ENCODE measurements at regions not wholly inside any gene's neighbourhood (a gene's known extent, or its start where the extent isn't known, plus 50 kb on each side); places are given as distances from the start of the nearest gene placed in this dataset.

DNA sequence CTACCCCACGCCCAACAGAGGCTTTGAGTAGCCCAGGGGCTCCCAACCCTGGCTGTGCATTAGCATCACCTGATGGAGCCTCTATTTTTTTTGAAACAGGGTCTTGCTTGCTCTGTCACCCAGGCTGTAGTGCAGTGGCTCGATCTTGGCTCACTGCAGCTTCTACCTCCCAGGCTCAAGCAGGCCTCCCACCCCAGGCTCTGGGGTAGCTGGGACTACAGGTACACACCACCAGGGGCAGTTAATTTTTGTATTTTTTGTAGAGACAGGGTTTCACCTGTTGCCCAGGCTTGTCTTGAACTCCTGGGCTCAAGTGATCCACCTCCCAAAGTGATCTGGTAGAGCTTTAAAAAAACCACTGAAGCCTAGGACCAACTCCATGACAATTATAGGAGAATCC lies 394.8 kb upstream of the ATP5MC3 start:
- no peak for DNase-seq
- TF ChIP-seq GATA1 (IDR thresholded peaks at IDR 0.05; ENCODE audit: low read depth, low read length) (no peak), POLR2A (IDR thresholded peaks at IDR 0.05; ENCODE audit: low read length) (no peak)

DNA sequence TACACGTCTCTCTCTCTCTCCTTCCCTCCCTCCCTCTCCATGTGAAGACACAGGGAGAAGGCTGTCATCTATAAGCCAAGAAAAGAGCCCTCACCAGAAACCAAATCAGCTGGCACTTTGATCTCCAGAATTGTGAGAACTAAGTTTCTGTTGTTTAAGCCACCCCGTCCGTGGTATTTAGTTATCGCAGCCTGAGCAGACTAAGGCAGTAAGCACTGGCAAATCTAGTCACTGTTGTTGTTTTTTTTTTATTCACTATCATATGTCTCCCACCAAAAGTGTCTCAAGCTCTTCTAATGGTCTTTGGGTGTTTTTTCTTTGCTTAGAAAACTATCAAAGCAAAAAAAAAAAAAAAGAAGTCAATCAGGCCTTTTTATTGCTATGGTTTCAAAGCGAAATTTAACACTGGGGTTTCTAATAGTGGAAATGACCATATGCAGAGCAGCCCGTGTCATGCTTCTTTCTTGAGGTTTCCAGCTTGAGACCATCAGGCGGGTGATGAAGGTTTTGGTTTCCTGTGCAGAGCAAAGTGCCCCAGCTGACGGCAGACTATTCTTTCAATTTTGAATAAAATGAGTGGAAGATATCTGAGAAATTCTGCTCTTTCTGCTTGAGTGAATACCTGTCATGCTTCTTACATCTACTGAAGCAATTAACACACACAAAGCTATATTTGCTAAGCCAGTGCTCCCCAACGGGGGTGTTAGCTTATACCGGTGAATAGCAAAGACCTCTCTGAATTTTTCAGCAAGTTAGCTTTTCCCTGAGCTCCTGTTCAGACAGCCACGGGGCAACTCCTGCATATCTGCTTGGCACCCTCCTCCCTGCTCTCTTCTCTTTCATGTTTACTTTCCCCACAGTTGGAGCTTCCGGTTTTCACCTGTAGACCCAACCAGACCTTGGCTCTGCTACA lies 394.1 kb upstream of the ATP5MC3 start:
- DNase-seq = no peak
- no peak for TF ChIP-seq POLR2A (IDR thresholded peaks at IDR 0.05; ENCODE audit: low read length)
- no peak for TF ChIP-seq GATA1 (IDR thresholded peaks at IDR 0.05; ENCODE audit: low read depth, low read length)

DNA sequence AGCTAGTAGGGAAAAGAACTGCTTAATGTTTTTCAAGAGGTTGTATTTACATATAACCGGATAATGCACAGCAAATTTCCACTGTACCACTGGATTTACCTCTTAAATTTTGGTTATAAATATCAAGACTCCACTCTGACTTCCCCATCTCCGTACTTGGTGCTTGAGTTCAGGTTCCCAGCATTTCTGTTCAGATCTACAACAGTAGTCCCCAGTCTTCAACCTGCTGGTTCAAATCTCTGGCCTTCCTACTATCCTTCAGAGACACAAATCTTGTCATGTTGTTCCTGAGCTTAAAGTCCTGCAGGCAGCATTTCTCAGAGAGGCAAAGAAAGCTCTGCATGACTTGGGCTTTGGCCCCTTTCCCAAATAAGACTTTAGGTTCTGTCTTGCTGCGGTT lies 392.6 kb upstream of the ATP5MC3 start:
- TF ChIP-seq GATA1 (IDR thresholded peaks at IDR 0.05; ENCODE audit: low read depth, low read length) (no peak), POLR2A (IDR thresholded peaks at IDR 0.05; ENCODE audit: low read length) (no peak)
- no peak for DNase-seq

DNA sequence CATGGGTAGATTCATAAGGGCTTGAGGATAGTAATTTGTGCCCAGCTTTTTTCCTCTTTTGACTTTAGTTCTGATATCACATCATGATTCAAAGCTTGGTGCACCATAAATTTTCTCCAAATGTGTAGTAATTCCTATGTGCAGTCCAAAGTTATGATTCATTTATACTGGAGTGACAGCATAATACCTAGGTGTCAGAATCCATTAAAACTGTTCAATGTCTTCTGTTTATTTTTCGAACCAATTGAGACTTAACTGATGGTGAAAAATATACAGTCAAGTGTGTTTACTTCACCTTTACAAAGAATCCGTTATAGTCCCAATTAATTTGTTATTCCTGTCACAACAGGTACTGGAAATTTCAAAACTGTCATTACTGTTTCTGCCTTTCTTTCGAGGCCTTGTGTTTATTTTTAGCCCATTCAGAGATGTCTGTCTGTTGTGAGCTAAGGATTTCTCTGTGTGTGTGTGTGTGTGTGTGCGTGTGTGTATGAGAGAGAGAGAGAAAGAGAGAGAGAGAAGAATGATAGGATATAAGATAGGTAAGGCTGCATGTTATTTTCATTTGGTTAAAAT lies 389.7 kb upstream of the ATP5MC3 start:
- TF ChIP-seq POLR2A (IDR thresholded peaks at IDR 0.05; ENCODE audit: low read length) (no peak), GATA1 (IDR thresholded peaks at IDR 0.05; ENCODE audit: low read depth, low read length) (no peak)
- DNase-seq = no peak

DNA sequence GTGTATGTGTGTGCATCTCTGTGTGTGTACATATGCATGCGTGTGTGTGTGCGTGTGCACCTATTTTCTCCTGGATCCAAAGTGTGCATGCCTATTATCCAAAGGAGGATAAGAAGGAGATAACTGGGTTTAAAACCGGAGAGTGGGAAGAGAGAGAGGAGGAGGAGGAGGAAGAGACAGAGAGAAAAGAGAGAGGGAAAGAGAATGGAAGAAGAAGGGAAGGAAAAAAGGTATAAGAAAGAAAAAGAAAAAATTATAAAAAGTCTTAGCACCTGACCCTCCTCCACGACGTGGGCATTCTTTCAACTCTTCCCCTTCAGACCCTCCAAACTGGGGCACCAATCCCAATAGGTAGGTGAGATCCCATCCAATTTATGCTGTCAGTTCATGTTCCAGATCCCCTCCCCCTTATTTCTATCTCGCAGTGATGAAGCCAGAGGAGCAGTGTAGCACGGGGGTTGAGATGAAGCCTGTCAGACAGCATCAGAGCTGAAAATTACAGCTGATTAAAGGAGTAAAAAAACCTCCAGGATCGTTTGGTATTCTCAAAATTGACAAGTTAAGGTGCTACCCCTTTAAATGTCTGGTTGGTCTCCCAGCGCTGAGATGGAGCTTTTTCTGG lies 386.7 kb upstream of the ATP5MC3 start:
- TF ChIP-seq POLR2A (IDR thresholded peaks at IDR 0.05; ENCODE audit: low read length) = no peak
- no peak for TF ChIP-seq GATA1 (IDR thresholded peaks at IDR 0.05; ENCODE audit: low read depth, low read length)
- no peak for DNase-seq

DNA sequence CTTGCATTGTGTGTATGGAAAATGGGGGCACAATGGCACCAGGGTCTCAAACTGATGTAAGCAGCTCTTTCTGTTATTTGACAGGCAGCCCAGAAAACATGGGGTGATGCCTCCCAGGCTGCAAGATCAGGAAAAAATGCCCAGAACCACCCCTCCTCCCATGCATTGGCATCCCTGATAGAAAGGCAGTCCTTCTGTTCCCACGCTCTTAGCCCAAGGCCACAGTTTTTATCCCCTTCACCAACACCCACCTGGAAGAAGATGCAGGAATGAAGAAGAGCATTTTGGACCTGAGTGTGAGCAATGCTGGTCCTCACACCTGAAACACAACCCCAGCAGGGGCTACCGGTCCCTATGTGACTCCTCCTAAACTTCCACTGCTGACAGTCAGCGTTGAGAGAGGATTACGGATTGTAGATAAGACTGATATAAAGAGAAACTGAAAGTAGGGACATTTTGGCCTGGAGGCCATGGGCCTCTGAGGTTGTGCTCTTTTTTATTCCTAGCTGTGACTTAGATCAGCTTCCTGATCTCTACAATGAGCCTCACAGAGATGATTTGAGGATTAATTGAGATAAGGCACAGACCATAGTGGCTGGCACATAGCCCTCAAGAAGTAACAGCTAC lies 386.0 kb upstream of the ATP5MC3 start:
- no peak for TF ChIP-seq POLR2A (IDR thresholded peaks at IDR 0.05; ENCODE audit: low read length)
- TF ChIP-seq GATA1 (IDR thresholded peaks at IDR 0.05; ENCODE audit: low read depth, low read length) = no peak
- DNase-seq = no peak

DNA sequence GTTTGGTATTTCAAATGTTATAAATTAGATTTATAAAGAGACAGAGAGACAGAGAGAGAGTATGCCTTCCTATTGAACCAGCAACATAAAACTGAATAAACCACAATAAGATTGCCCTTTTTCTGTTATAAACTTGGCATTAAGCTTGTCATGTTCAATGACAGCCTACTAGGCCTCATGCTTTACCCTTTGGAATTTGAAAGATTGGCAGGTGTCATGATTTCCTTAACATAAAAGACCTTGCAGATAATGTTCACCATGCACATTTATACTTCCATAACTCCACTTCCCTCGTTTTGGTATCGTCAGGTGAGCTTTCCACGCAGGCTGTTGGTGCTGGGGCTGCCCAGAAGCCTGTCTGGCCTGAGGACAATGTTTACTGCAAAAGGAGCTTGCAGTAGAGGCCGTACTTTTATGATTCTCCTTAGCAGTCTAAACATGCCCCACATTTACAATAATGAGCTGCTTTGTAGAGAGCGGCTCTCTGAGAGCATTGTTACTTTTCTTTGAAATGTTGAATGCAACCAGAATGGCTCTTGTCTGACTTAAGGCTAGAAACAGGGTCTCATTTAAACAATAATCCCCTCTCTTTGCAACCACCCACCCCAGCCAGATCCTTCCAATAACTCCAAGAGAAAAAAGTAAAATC lies 379.1 kb upstream of the ATP5MC3 start:
- DNase-seq = no peak
- no peak for TF ChIP-seq POLR2A (IDR thresholded peaks at IDR 0.05; ENCODE audit: low read length)
- no peak for TF ChIP-seq GATA1 (IDR thresholded peaks at IDR 0.05; ENCODE audit: low read depth, low read length)

DNA sequence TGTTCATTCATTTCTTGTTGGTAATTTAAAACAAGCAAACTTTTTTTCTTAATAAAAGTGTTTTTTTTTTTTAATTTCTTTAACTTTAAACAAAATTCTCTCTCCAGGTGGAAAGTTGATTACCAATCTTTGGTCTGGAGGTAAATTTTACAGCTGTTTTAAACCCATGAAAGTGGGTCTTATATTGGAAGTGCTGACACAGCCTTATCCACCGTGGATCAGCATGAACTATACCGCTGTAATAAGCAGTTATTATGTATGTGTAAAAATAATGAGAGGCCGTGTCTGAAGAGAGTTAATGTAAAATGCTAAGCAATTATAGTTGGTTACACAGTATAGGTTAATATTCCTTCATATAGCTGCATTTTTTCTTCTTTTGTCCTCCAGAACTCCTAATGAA lies 378.1 kb upstream of the ATP5MC3 start:
- DNase-seq = no peak
- TF ChIP-seq GATA1 (IDR thresholded peaks at IDR 0.05; ENCODE audit: low read depth, low read length) (no peak), POLR2A (IDR thresholded peaks at IDR 0.05; ENCODE audit: low read length) (no peak)

DNA sequence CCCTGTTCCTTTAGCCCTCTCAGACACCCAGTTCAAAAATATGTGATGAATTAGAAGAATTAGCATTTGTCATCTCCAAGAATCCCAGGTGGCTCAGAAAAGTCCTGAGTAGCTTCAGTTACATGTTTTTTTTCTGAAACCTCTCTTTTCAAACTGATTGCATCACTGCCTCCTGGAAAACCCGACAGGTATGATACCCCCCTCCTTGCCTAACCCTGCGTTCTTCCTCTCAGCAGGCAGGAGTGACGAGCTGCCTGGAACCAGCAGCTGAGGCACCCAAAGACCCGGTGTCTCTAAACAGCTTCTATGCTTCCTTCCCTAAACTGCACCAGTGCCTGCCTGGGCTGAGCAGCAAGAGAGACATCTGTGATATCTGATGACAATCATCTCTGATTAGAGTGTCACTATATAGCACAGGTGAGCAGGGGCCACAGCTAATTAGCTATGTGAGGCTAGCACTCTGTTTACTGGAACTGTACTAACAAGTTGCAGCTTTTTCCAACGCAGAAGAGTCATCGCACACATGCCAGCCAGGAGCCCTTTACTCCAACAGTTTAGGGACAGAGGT lies 376.4 kb upstream of the ATP5MC3 start:
- no peak for DNase-seq
- TF ChIP-seq POLR2A (IDR thresholded peaks at IDR 0.05; ENCODE audit: low read length) (no peak), GATA1 (IDR thresholded peaks at IDR 0.05; ENCODE audit: low read depth, low read length) (no peak)

DNA sequence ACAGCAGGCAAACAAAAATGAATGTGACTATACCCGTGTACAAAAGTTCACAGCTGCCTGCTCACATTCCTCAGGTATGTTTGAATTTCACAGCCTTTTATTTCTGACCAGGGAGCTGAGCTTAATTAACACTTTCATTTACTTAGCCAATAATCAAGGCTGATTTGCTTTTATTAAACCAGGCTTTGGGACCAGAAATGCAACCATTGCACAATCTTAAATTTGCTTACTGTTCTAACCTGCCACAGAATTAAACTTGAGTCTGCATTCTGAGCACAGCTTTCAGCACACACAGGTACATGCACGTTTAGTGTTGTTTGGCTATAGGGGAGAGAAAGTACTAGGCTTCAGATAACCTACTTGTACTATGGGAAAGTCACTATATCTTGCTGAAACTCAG lies 372.4 kb upstream of the ATP5MC3 start:
- TF ChIP-seq POLR2A (IDR thresholded peaks at IDR 0.05; ENCODE audit: low read length) (no peak), GATA1 (IDR thresholded peaks at IDR 0.05; ENCODE audit: low read depth, low read length) (no peak)

DNA sequence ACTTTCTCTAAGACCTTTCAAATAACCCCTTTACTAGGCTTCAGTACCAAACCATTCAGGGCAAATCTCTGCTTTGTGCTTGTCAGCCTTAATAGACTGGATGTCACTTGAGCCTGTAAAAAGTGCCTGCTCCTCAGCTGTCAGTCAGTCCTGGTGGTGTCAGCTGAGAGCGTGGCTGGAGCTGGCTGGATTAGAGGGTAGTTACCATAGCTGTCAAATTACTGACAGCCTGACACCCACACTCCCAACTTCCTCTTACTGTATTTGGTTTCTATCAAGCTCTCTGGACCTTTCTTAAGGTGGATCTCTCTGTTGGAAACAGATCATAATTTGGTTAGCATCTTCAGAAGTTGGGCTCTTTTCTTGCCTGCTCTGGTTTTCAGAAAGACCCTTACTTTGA lies 371.4 kb upstream of the ATP5MC3 start:
- DNase-seq = no peak
- TF ChIP-seq GATA1 (IDR thresholded peaks at IDR 0.05; ENCODE audit: low read depth, low read length) (no peak), POLR2A (IDR thresholded peaks at IDR 0.05; ENCODE audit: low read length) (no peak)

More for the DNA sequence above, 372.4 kb upstream of the ATP5MC3 start:
- no peak for DNase-seq

DNA sequence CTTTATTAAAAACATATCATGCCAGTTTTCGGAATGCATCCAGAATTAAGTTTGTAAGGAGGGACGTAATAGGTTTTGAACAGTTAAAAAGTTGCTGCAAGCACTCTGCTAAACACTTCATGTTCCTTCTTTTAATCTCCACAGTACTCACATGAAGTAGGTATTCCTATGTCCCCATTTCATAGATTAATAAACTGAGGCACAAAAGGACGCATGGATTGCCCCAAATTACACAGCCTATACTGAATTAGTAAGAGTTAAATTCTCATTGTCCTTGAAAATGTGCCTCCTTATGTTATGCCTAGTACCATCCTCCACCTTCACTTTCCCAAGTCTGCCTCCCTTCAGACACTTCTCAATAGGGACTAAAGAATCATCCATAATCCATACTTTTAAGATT lies 358.9 kb upstream of the ATP5MC3 start:
- DNase-seq = no peak
- no peak for TF ChIP-seq POLR2A (IDR thresholded peaks at IDR 0.05; ENCODE audit: low read length)
- no peak for TF ChIP-seq GATA1 (IDR thresholded peaks at IDR 0.05; ENCODE audit: low read depth, low read length)

DNA sequence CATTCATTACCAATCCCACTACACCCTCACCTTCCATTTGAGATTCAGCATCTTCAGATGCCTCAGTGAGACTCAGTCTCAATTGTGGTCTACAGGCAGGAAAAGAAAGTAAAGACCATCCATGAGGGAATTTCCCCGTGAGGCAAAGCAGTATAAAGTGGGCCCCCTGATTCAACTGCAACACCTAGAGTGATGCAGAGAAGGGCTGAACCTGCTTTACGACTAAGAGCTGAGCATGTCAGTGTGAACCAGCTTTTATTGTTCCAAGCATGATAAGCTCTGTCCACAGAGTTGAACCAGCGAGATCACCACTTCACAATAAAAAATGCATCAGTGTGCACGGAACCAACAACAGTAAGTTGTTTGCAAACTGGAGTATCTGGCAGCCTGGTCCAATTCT lies 357.6 kb upstream of the ATP5MC3 start:
- no peak for TF ChIP-seq GATA1 (IDR thresholded peaks at IDR 0.05; ENCODE audit: low read depth, low read length)
- no peak for TF ChIP-seq POLR2A (IDR thresholded peaks at IDR 0.05; ENCODE audit: low read length)

More for the DNA sequence above, 357.6 kb upstream of the ATP5MC3 start:
- no peak for DNase-seq
